GM23338 (cell line): ENCODE measurements at regions not wholly inside any gene's neighbourhood (a gene's known extent, or its start where the extent isn't known, plus 50 kb on each side); places are given as distances from the start of the nearest gene placed in this dataset.

Experiments
- EZH2 ChIP-seq: fragments of 200-600 bp; sonication (generic); IDR thresholded peaks from one replicate; pipeline ENCODE4 v1.8.0; 2017; ENCODE audit warnings: antibody characterized with exemption, mild to moderate bottlenecking, low read depth; ENCODE audit not compliant: unreplicated experiment
- EZH2phosphoT487 ChIP-seq: fragments of 200-600 bp; sonication (generic); IDR thresholded peaks from one replicate; pipeline ENCODE4 v1.8.1; 2018; ENCODE audit warnings: antibody characterized with exemption; ENCODE audit not compliant: unreplicated experiment
- POLR2AphosphoS5 ChIP-seq: IDR thresholded peaks from 2 replicates; pipeline ENCODE4 v1.6.1; 2016; ENCODE audit warnings: antibody characterized with exemption, low read depth
- TF ChIP-seq, protein P1 (sequence below), 2 experiments: fragments of 200-600 bp in 1 of 2; sonication (generic) in 1 of 2; conservative IDR thresholded peaks; 2 replicates each; pipeline versions ENCODE4 v1.5.1 to v1.6.1; 2016 to 2017; ENCODE audit warnings: antibody characterized with exemption in 2 of 2, low read depth in 2 of 2, mild to moderate bottlenecking in 2 of 2, moderate library complexity in 1 of 2
- TF ChIP-seq, protein P2 (sequence below): fragments of 250-450 bp; sonication (Bioruptor Pico); IDR thresholded peaks from 2 replicates; pipeline ENCODE4 v1.5.0; 2020; ENCODE audit warnings: mild to moderate bottlenecking, moderate library complexity

DNA sequence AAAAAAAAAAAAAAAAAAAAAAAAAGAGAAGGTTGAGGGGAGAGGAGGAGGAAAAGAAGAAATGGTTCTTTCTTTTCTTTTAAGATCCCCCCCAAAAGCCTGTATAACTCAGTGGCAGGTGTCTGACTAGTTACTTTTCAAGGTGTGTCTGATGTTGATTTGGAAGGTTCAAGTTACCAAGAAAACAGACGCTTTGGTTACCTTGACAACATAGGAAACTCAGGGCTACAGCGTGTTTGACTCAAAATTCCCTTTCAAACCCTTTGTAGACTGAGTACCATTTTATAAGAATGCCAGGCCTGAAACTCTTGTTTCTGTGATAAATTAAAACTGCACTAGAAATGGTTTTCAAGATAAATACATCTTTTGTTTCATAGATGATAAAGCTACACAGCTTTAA, 286.8 kb downstream of the SKIDA1 start:
- no peak for TF ChIP-seq EZH2phosphoT487
- TF ChIP-seq POLR2AphosphoS5 = no peak
- TF ChIP-seq, protein P1, sequence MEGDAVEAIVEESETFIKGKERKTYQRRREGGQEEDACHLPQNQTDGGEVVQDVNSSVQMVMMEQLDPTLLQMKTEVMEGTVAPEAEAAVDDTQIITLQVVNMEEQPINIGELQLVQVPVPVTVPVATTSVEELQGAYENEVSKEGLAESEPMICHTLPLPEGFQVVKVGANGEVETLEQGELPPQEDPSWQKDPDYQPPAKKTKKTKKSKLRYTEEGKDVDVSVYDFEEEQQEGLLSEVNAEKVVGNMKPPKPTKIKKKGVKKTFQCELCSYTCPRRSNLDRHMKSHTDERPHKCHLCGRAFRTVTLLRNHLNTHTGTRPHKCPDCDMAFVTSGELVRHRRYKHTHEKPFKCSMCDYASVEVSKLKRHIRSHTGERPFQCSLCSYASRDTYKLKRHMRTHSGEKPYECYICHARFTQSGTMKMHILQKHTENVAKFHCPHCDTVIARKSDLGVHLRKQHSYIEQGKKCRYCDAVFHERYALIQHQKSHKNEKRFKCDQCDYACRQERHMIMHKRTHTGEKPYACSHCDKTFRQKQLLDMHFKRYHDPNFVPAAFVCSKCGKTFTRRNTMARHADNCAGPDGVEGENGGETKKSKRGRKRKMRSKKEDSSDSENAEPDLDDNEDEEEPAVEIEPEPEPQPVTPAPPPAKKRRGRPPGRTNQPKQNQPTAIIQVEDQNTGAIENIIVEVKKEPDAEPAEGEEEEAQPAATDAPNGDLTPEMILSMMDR (conservative IDR thresholded peaks at IDR 0.05; ENCODE audit: low read depth in 2 of 2) = no peak
- TF ChIP-seq, protein P2, sequence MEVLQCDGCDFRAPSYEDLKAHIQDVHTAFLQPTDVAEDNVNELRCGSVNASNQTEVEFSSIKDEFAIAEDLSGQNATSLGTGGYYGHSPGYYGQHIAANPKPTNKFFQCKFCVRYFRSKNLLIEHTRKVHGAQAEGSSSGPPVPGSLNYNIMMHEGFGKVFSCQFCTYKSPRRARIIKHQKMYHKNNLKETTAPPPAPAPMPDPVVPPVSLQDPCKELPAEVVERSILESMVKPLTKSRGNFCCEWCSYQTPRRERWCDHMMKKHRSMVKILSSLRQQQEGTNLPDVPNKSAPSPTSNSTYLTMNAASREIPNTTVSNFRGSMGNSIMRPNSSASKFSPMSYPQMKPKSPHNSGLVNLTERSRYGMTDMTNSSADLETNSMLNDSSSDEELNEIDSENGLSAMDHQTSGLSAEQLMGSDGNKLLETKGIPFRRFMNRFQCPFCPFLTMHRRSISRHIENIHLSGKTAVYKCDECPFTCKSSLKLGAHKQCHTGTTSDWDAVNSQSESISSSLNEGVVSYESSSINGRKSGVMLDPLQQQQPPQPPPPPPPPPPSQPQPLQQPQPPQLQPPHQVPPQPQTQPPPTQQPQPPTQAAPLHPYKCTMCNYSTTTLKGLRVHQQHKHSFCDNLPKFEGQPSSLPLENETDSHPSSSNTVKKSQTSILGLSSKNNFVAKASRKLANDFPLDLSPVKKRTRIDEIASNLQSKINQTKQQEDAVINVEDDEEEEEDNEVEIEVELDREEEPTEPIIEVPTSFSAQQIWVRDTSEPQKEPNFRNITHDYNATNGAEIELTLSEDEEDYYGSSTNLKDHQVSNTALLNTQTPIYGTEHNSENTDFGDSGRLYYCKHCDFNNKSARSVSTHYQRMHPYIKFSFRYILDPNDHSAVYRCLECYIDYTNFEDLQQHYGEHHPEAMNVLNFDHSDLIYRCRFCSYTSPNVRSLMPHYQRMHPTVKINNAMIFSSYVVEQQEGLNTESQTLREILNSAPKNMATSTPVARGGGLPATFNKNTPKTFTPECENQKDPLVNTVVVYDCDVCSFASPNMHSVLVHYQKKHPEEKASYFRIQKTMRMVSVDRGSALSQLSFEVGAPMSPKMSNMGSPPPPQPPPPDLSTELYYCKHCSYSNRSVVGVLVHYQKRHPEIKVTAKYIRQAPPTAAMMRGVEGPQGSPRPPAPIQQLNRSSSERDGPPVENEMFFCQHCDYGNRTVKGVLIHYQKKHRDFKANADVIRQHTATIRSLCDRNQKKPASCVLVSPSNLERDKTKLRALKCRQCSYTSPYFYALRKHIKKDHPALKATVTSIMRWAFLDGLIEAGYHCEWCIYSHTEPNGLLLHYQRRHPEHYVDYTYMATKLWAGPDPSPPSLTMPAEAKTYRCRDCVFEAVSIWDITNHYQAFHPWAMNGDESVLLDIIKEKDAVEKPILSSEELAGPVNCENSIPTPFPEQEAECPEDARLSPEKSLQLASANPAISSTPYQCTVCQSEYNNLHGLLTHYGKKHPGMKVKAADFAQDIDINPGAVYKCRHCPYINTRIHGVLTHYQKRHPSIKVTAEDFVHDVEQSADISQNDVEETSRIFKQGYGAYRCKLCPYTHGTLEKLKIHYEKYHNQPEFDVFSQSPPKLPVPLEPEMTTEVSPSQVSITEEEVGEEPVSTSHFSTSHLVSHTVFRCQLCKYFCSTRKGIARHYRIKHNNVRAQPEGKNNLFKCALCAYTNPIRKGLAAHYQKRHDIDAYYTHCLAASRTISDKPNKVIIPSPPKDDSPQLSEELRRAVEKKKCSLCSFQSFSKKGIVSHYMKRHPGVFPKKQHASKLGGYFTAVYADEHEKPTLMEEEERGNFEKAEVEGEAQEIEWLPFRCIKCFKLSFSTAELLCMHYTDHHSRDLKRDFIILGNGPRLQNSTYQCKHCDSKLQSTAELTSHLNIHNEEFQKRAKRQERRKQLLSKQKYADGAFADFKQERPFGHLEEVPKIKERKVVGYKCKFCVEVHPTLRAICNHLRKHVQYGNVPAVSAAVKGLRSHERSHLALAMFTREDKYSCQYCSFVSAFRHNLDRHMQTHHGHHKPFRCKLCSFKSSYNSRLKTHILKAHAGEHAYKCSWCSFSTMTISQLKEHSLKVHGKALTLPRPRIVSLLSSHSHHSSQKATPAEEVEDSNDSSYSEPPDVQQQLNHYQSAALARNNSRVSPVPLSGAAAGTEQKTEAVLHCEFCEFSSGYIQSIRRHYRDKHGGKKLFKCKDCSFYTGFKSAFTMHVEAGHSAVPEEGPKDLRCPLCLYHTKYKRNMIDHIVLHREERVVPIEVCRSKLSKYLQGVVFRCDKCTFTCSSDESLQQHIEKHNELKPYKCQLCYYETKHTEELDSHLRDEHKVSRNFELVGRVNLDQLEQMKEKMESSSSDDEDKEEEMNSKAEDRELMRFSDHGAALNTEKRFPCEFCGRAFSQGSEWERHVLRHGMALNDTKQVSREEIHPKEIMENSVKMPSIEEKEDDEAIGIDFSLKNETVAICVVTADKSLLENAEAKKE (CRISPR knock-in tag) = no peak
- TF ChIP-seq EZH2 = no peak
